ENCODE measurements at regions not wholly inside any gene's neighbourhood (a gene's known extent, or its start where the extent isn't known, plus 50 kb on each side); places are given as distances from the start of the nearest gene placed in this dataset.

- TF ChIP-seq CTCF (IDR thresholded peaks at IDR 0.05) (no peak), PBX3 (IDR thresholded peaks at IDR 0.05) (no peak), MAZ (IDR thresholded peaks at IDR 0.05; ENCODE audit: borderline replicate concordance, low read depth, low read length) (no peak), MAFK (IDR thresholded peaks at IDR 0.05; ENCODE audit: partially characterized antibody) (no peak), REST (IDR thresholded peaks at IDR 0.05) (no peak), POLR2A (IDR thresholded peaks at IDR 0.05; ENCODE audit: low read length) (no peak), RCOR1 (IDR thresholded peaks at IDR 0.05; ENCODE audit: low read depth, low read length) (no peak), NR3C1 (IDR thresholded peaks at IDR 0.05) (no peak)
Measured at GRCh38 chr3:161818106-161818505, 321.5 kb downstream of the OTOL1 start.

Data from A549 (cell line).